ENCODE measurements at regions not wholly inside any gene's neighbourhood (a gene's known extent, or its start where the extent isn't known, plus 50 kb on each side); places are given as distances from the start of the nearest gene placed in this dataset.

DNA sequence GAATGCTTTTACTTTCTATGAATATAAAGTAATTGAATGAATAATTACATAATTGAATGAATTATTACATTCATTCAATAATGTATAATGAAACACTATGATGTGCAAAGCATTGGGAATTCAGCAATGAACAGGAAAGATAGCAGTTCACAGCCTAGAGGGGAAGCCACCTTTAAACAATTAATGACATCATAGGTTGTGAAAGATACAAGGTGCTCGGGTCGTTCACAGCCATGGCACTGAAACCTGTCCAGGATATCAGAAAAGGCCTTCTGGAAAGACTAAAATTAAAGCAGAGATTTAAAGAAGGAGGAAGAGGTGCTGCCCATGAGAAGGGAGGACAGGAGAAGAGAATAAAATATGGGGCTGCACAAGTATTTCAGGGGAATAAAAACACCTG, 171.4 kb upstream of the KLF4 start:
- WGBS = 94% methylated on average over 2 of the region's 2 CpGs
- DNase-seq (ENCODE audit: low read depth in 6 of 9, low spot score in 9 of 9) = no peak
- H3K27me3 ChIP-seq (ENCODE audit: control insufficient read depth in 2 of 2, insufficient read depth in 1 of 2, low read length in 1 of 2) = no peaks in the 10 kb centered on the region
- no peak overlapping the region for H3K4me3 ChIP-seq (ENCODE audit: low read length in 2 of 2)
- no peaks in the 10 kb centered on the region for H3K36me3 ChIP-seq (ENCODE audit: control insufficient read depth in 2 of 2, insufficient read depth in 2 of 2, low read length in 1 of 2)
- no peaks in the 10 kb centered on the region for H3K4me1 ChIP-seq (ENCODE audit: control insufficient read depth in 2 of 2, insufficient read depth in 2 of 2, low read length in 2 of 2)
- H3K27ac ChIP-seq (ENCODE audit: low read depth in 1 of 2, low read length in 1 of 2) = no peak overlapping the region
- no peaks in the 10 kb centered on the region for H3K9me3 ChIP-seq (ENCODE audit: control insufficient read depth in 2 of 2, insufficient read depth in 1 of 2, low read length in 1 of 2)

GRCh38 chr9:107653263-107653821, 163.8 kb upstream of the KLF4 start:
- no peak for DNase-seq (ENCODE audit: low read depth in 6 of 9, low spot score in 9 of 9)
- Histone ChIP-seq H3K27ac (ENCODE audit: low read depth in 1 of 2, low read length in 1 of 2) (no peak overlapping the region), H3K36me3 (ENCODE audit: control insufficient read depth in 2 of 2, insufficient read depth in 2 of 2, low read length in 1 of 2) (no peaks in the 10 kb centered on the region), H3K4me1 (ENCODE audit: control insufficient read depth in 2 of 2, insufficient read depth in 2 of 2, low read length in 2 of 2) (no peaks in the 10 kb centered on the region), H3K27me3 (ENCODE audit: control insufficient read depth in 2 of 2, insufficient read depth in 1 of 2, low read length in 1 of 2) (no peaks in the 10 kb centered on the region), H3K4me3 (ENCODE audit: low read length in 2 of 2) (no peak overlapping the region), H3K9me3 (ENCODE audit: control insufficient read depth in 2 of 2, insufficient read depth in 1 of 2, low read length in 1 of 2) (no peaks in the 10 kb centered on the region)
- WGBS = 89% methylated on average over 4 of the region's 4 CpGs

- WGBS = 91% methylated on average over 3 of the region's 3 CpGs
- no peak for DNase-seq (ENCODE audit: low read depth in 6 of 9, low spot score in 9 of 9)
- no peak overlapping the region for H3K27ac ChIP-seq (ENCODE audit: low read depth in 1 of 2, low read length in 1 of 2)
- no peaks in the 10 kb centered on the region for H3K27me3 ChIP-seq (ENCODE audit: control insufficient read depth in 2 of 2, insufficient read depth in 1 of 2, low read length in 1 of 2)
- H3K9me3 ChIP-seq (ENCODE audit: control insufficient read depth in 2 of 2, insufficient read depth in 1 of 2, low read length in 1 of 2) = no peaks in the 10 kb centered on the region
- H3K4me3 ChIP-seq (ENCODE audit: low read length in 2 of 2) = no peak overlapping the region
- no peaks in the 10 kb centered on the region for H3K4me1 ChIP-seq (ENCODE audit: control insufficient read depth in 2 of 2, insufficient read depth in 2 of 2, low read length in 2 of 2)
- H3K36me3 ChIP-seq (ENCODE audit: control insufficient read depth in 2 of 2, insufficient read depth in 2 of 2, low read length in 1 of 2) = no peaks in the 10 kb centered on the region
Measured at GRCh38 chr9:107650995-107651394, 161.4 kb upstream of the KLF4 start.

DNA sequence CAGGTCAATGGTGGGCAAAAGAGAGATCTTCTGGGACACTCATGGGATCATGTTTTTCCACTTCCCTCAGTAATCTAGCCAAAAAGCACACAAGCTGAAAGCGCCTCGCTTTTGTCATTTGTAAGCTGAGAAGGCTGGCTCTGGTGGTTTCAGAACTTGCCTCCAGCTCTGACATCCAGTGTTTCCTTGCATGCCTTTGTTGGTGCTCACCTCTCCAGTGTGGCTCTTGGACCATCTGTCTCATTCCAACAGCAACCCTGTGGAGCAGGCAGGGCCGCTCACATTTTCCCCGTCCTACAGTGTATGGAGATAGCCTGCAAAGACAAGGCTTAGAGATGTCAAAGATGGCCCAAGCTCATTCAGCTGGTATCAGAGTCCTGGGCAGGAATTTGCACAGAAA, 160.8 kb upstream of the KLF4 start:
- no peak for DNase-seq (ENCODE audit: low read depth in 6 of 9, low spot score in 9 of 9)
- Histone ChIP-seq H3K27ac (ENCODE audit: low read depth in 1 of 2, low read length in 1 of 2) (no peak overlapping the region), H3K4me3 (ENCODE audit: low read length in 2 of 2) (no peak overlapping the region), H3K4me1 (ENCODE audit: control insufficient read depth in 2 of 2, insufficient read depth in 2 of 2, low read length in 2 of 2) (no peaks in the 10 kb centered on the region), H3K27me3 (ENCODE audit: control insufficient read depth in 2 of 2, insufficient read depth in 1 of 2, low read length in 1 of 2) (no peaks in the 10 kb centered on the region), H3K36me3 (ENCODE audit: control insufficient read depth in 2 of 2, insufficient read depth in 2 of 2, low read length in 1 of 2) (no peaks in the 10 kb centered on the region), H3K9me3 (ENCODE audit: control insufficient read depth in 2 of 2, insufficient read depth in 1 of 2, low read length in 1 of 2) (no peaks in the 10 kb centered on the region)
- 97% methylated on average over 4 of the region's 4 CpGs for WGBS

- Histone ChIP-seq H3K4me1 (ENCODE audit: control insufficient read depth in 2 of 2, insufficient read depth in 2 of 2, low read length in 2 of 2) (no peaks in the 10 kb centered on the region), H3K4me3 (ENCODE audit: low read length in 2 of 2) (no peak overlapping the region), H3K27me3 (ENCODE audit: control insufficient read depth in 2 of 2, insufficient read depth in 1 of 2, low read length in 1 of 2) (no peaks in the 10 kb centered on the region), H3K9me3 (ENCODE audit: control insufficient read depth in 2 of 2, insufficient read depth in 1 of 2, low read length in 1 of 2) (no peaks in the 10 kb centered on the region), H3K27ac (ENCODE audit: low read depth in 1 of 2, low read length in 1 of 2) (no peak overlapping the region), H3K36me3 (ENCODE audit: control insufficient read depth in 2 of 2, insufficient read depth in 2 of 2, low read length in 1 of 2) (no peaks in the 10 kb centered on the region)
- WGBS = 95% methylated on average over 12 of the region's 12 CpGs
- DNase-seq (ENCODE audit: low read depth in 6 of 9, low spot score in 9 of 9) = no peak
Measured at GRCh38 chr9:107648153-107648715, 158.7 kb upstream of the KLF4 start.

DNA sequence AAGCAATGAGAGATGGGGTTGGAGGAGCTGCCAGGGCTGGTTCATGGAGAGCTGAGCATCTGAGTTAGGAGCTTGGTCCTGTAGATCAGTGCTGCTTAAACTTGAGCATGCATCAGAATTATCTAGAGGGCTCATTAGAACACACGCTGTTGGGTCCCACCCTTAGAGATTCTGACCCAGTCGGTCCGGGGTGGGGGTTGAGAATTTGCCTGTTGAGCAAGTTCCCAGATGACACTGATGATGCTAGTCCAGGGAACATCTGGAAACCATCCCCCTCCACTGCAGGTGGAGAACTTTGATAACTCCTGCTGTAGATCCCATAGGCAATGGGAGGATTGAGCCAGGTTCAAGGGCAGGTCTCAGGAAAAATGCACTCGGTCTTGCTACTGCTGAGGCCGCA, 158.0 kb upstream of the KLF4 start:
- H3K36me3 ChIP-seq (ENCODE audit: control insufficient read depth in 2 of 2, insufficient read depth in 2 of 2, low read length in 1 of 2) = no peaks in the 10 kb centered on the region
- no peaks in the 10 kb centered on the region for H3K9me3 ChIP-seq (ENCODE audit: control insufficient read depth in 2 of 2, insufficient read depth in 1 of 2, low read length in 1 of 2)
- no peak overlapping the region for H3K27ac ChIP-seq (ENCODE audit: low read depth in 1 of 2, low read length in 1 of 2)
- no peak for DNase-seq (ENCODE audit: low read depth in 6 of 9, low spot score in 9 of 9)
- H3K27me3 ChIP-seq (ENCODE audit: control insufficient read depth in 2 of 2, insufficient read depth in 1 of 2, low read length in 1 of 2) = no peaks in the 10 kb centered on the region
- WGBS = 96% methylated on average over 5 of the region's 5 CpGs
- H3K4me1 ChIP-seq (ENCODE audit: control insufficient read depth in 2 of 2, insufficient read depth in 2 of 2, low read length in 2 of 2) = no peaks in the 10 kb centered on the region
- H3K4me3 ChIP-seq (ENCODE audit: low read length in 2 of 2) = no peak overlapping the region

DNA sequence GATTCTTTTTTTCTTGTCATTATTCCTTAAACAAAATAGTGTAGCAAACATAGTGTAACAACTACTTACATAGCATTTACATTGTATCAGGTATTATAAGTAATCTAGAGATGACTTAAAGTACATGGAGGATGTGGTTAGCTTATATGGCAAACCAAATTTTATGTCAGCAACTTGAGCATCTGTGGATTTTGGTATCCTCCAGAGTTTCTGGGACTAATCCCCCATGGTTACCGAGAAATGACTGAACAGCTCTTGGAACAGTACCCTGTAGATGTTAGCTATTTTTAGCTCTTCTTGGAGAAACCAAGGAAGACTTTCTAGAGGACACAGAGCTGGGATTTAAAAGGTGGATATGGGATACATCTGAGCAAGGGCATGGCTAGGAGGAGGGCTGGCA, 157.6 kb upstream of the KLF4 start:
- Histone ChIP-seq H3K27me3 (ENCODE audit: control insufficient read depth in 2 of 2, insufficient read depth in 1 of 2, low read length in 1 of 2) (no peaks in the 10 kb centered on the region), H3K27ac (ENCODE audit: low read depth in 1 of 2, low read length in 1 of 2) (no peak overlapping the region), H3K4me1 (ENCODE audit: control insufficient read depth in 2 of 2, insufficient read depth in 2 of 2, low read length in 2 of 2) (no peaks in the 10 kb centered on the region), H3K36me3 (ENCODE audit: control insufficient read depth in 2 of 2, insufficient read depth in 2 of 2, low read length in 1 of 2) (no peaks in the 10 kb centered on the region), H3K9me3 (ENCODE audit: control insufficient read depth in 2 of 2, insufficient read depth in 1 of 2, low read length in 1 of 2) (no peaks in the 10 kb centered on the region), H3K4me3 (ENCODE audit: low read length in 2 of 2) (no peak overlapping the region)
- WGBS = 90% methylated on average over 1 of the region's 1 CpG
- no peak for DNase-seq (ENCODE audit: low read depth in 6 of 9, low spot score in 9 of 9)

DNA sequence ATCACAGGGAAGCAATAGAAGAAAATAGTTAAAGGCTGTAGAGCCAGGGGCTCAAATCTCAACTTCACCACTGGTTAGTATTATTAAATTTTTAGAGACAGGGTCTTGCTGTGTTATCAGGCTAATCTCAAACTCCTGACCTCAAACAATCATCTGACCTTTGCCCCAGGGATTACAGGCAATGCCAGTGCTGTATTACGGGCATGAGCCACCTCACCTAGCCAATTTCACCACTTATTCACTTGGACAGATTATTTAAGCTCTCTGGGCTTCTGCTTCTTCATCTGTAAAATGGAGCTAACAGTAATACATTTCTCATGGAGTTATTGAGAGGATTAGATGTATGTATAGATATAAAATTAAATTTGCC, 155.9 kb upstream of the KLF4 start:
- Histone ChIP-seq H3K9me3 (ENCODE audit: control insufficient read depth in 2 of 2, insufficient read depth in 1 of 2, low read length in 1 of 2) (no peaks in the 10 kb centered on the region), H3K27ac (ENCODE audit: low read depth in 1 of 2, low read length in 1 of 2) (no peak overlapping the region), H3K4me3 (ENCODE audit: low read length in 2 of 2) (no peak overlapping the region), H3K4me1 (ENCODE audit: control insufficient read depth in 2 of 2, insufficient read depth in 2 of 2, low read length in 2 of 2) (no peaks in the 10 kb centered on the region), H3K27me3 (ENCODE audit: control insufficient read depth in 2 of 2, insufficient read depth in 1 of 2, low read length in 1 of 2) (no peaks in the 10 kb centered on the region), H3K36me3 (ENCODE audit: control insufficient read depth in 2 of 2, insufficient read depth in 2 of 2, low read length in 1 of 2) (no peaks in the 10 kb centered on the region)
- DNase-seq (ENCODE audit: low read depth in 6 of 9, low spot score in 9 of 9) = no peak
- WGBS = 98% methylated on average over 1 of the region's 1 CpG

DNA sequence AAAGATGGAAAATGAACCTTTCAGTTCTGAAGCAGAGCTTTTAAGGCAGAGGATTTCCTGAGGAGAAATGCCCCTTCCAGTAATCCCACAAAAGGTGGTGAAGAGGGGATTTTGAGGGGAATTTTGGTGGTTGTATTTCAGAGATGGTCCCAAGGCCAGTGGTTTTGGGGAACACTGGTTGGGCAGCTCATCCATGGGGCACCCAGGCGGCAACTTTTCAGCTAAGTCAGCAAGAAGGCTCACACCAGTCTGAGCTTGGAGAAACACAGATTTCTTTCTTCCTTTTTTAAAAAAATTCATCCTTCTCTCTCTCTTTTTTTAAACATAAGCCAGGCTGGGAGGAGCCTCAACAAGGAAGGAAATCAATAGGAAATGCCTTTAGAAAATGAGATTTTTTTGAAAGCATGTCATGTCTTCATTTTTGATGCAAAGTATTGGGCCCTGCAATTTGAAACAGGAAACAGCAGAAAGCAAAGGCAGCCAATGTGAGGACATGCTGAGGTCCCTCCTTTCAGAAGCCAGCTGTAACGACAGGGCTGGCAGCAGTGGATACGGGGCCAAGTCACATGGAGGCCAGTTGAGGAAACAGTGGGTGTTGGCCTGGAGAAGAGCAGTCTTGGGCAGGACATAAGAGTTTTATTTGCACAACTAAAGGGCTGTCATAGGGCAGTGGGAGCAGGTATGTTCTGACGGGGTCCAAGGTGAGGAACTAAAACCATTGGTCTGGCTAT, 155.3 kb upstream of the KLF4 start:
- Histone ChIP-seq H3K36me3 (ENCODE audit: control insufficient read depth in 2 of 2, insufficient read depth in 2 of 2, low read length in 1 of 2) (no peaks in the 10 kb centered on the region), H3K9me3 (ENCODE audit: control insufficient read depth in 2 of 2, insufficient read depth in 1 of 2, low read length in 1 of 2) (no peaks in the 10 kb centered on the region), H3K4me1 (ENCODE audit: control insufficient read depth in 2 of 2, insufficient read depth in 2 of 2, low read length in 2 of 2) (no peaks in the 10 kb centered on the region), H3K27ac (ENCODE audit: low read depth in 1 of 2, low read length in 1 of 2) (no peak overlapping the region), H3K4me3 (ENCODE audit: low read length in 2 of 2) (no peak overlapping the region), H3K27me3 (ENCODE audit: control insufficient read depth in 2 of 2, insufficient read depth in 1 of 2, low read length in 1 of 2) (no peaks in the 10 kb centered on the region)
- DNase-seq (ENCODE audit: low read depth in 6 of 9, low spot score in 9 of 9) = no peak
- WGBS = 49% methylated on average over 4 of the region's 4 CpGs
